Gastroesophageal sphincter (tissue), 3 donors: ENCODE measurements at regions not wholly inside any gene's neighbourhood (a gene's known extent, or its start where the extent isn't known, plus 50 kb on each side); places are given as distances from the start of the nearest gene placed in this dataset.

Source experiments
- EP300 ChIP-seq: sonication (generic); formaldehyde crosslinking; IDR thresholded peaks from one replicate; pipeline ENCODE4 v1.6.1; 2017; ENCODE audit warnings: antibody characterized with exemption, mild to moderate bottlenecking
- POLR2A ChIP-seq, 2 donors: fragments of 450-650 bp; IDR thresholded peaks; one replicate each; pipeline ENCODE4 v1.6.1; 2017; ENCODE audit warnings: antibody characterized with exemption in 2 of 2, mild to moderate bottlenecking in 2 of 2, moderate library complexity in 1 of 2
- POLR2AphosphoS5 ChIP-seq: sonication (generic); formaldehyde crosslinking; IDR thresholded peaks from one replicate; pipeline ENCODE4 v1.6.1; 2017; ENCODE audit warnings: antibody characterized with exemption
- TF ChIP-seq, protein P1 (sequence below), 4 experiments: fragments of 200-600 bp in 2 of 4; fragments of 450-650 bp in 2 of 4; sonication (generic) in 1 of 4; IDR thresholded peaks; one replicate each; pipeline ENCODE4 v1.5.1; 2017 to 2019; ENCODE audit warnings: antibody characterized with exemption in 4 of 4, mild to moderate bottlenecking in 2 of 4, moderate library complexity in 2 of 4

GRCh38 chr4:43253541-43253940, 361.0 kb downstream of the GRXCR1 start:
- TF ChIP-seq POLR2AphosphoS5: no peak
- TF ChIP-seq EP300: no peak
- TF ChIP-seq, protein P1, sequence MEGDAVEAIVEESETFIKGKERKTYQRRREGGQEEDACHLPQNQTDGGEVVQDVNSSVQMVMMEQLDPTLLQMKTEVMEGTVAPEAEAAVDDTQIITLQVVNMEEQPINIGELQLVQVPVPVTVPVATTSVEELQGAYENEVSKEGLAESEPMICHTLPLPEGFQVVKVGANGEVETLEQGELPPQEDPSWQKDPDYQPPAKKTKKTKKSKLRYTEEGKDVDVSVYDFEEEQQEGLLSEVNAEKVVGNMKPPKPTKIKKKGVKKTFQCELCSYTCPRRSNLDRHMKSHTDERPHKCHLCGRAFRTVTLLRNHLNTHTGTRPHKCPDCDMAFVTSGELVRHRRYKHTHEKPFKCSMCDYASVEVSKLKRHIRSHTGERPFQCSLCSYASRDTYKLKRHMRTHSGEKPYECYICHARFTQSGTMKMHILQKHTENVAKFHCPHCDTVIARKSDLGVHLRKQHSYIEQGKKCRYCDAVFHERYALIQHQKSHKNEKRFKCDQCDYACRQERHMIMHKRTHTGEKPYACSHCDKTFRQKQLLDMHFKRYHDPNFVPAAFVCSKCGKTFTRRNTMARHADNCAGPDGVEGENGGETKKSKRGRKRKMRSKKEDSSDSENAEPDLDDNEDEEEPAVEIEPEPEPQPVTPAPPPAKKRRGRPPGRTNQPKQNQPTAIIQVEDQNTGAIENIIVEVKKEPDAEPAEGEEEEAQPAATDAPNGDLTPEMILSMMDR (IDR thresholded peaks at IDR 0.05): no peak
- TF ChIP-seq POLR2A (IDR thresholded peaks at IDR 0.05): no peak
